BLaER1 (cell line): ENCODE measurements at regions not wholly inside any gene's neighbourhood (a gene's known extent, or its start where the extent isn't known, plus 50 kb on each side); places are given as distances from the start of the nearest gene placed in this dataset.

Source experiments
- H3K27ac ChIP-seq: shearing (Covaris generic); formaldehyde crosslinking; 2 replicates; pipeline ENCODE4 v1.8.1; 2022
- H3K27me3 ChIP-seq: shearing (Covaris generic); formaldehyde crosslinking; 2 replicates; pipeline ENCODE4 v1.8.1; 2022
- H3K36me3 ChIP-seq: shearing (Covaris generic); formaldehyde crosslinking; 2 replicates; pipeline ENCODE4 v1.8.1; 2022
- H3K4me1 ChIP-seq: shearing (Covaris generic); formaldehyde crosslinking; 2 replicates; pipeline ENCODE4 v1.8.1; 2022
- H3K4me2 ChIP-seq: shearing (Covaris generic); formaldehyde crosslinking; 2 replicates; pipeline ENCODE4 v1.8.1; 2022
- H3K4me3 ChIP-seq: shearing (Covaris generic); formaldehyde crosslinking; 2 replicates; pipeline ENCODE4 v1.8.1; 2022
- H3K9ac ChIP-seq: shearing (Covaris generic); formaldehyde crosslinking; 2 replicates; pipeline ENCODE4 v1.8.1; 2022
- H3K9me3 ChIP-seq: shearing (Covaris generic); formaldehyde crosslinking; 2 replicates; pipeline ENCODE4 v1.8.1; 2022
- H4K20me1 ChIP-seq: shearing (Covaris generic); formaldehyde crosslinking; 2 replicates; pipeline ENCODE4 v1.8.1; 2022
- Cebpa-rat ChIP-seq: shearing (Covaris generic); IDR thresholded peaks from 2 replicates; pipeline ENCODE4 v1.8.1; 2022

DNA sequence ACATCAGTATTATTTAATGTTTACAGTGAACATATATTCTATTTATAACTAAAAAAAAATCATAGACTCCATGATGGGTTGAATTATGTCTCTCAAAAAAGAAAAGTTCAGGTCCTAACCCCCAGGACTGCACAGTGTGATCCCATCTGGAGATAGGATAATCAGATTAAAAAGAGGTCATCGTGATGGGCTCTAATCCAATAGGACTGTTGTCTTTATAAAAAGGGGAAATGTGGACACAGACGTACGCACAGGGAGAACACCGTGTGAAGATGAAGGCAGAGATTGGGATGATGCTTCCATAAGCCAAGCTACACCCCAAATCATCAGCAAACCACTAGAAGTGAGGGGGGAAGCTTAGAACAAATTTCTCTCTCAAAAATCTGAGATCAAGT, 221.4 kb downstream of the SNX18 start:
- H3K4me3 ChIP-seq, result no peak overlapping the region
- H3K9ac ChIP-seq, result no peak overlapping the region
- H3K27me3 ChIP-seq, result no peaks in the 10 kb centered on the region
- H3K4me2 ChIP-seq, result no peak overlapping the region
- no peak overlapping the region for H3K27ac ChIP-seq
- H3K36me3 ChIP-seq, result no peaks in the 10 kb centered on the region
- TF ChIP-seq Cebpa-rat, result no peak
- H3K9me3 ChIP-seq, result no peaks in the 10 kb centered on the region
- peaks cover 48% of the 10 kb centered on the region for H3K4me1 ChIP-seq
- no peaks in the 10 kb centered on the region for H4K20me1 ChIP-seq

DNA sequence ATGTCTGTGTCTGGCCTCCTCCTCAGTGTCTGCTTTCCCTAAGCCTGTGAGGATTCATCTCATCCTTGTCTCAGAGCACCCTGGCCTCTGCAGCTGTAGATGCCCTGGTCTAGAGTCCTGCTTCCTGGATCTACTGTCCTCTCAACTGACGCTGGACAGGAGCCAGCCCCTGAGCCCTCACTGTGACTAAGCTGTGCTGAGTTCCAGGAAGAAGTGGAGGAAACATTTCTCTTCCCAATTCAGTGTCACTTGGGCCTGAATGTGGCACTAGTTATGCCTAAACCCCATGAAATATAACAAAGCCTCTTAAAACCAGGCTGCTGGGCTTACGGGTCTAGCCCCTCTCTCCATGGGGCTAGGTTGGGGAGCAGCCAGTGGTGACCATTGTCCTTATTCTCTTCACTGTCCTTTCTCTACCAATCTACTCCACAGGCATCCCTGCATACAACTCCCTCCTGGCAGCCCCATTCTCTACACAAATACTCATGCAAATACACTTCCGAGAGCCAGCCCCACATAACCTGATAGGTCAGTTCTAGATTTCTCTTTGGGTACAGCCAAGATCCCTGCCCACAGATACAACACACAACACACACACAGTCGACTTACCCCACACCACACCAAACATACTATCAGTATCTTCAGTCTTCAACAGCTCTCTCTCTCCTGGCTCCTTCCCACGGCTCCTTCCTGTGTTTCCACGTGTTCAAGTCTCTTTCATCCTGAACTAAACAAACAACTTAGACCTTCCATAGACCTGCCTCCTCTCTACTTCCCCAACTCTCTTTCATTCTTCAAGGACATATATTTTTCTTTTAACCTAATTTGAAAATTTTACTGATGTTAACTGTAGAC, 220.8 kb downstream of the SNX18 start:
- Histone ChIP-seq H3K27me3 (no peaks in the 10 kb centered on the region), H3K27ac (0 out of 2 replicates have a peak overlapping the region, but pooled peaks have one; percentile 5), H3K9me3 (no peaks in the 10 kb centered on the region), H3K4me2 (peak overlapping the region; percentile 22; the same call in 1 of the 2 replicates), H3K4me1 (peaks cover 42% of the 10 kb centered on the region), H3K36me3 (no peaks in the 10 kb centered on the region), H4K20me1 (no peaks in the 10 kb centered on the region), H3K9ac (no peak overlapping the region), H3K4me3 (no peak overlapping the region)
- no peak for TF ChIP-seq Cebpa-rat

DNA sequence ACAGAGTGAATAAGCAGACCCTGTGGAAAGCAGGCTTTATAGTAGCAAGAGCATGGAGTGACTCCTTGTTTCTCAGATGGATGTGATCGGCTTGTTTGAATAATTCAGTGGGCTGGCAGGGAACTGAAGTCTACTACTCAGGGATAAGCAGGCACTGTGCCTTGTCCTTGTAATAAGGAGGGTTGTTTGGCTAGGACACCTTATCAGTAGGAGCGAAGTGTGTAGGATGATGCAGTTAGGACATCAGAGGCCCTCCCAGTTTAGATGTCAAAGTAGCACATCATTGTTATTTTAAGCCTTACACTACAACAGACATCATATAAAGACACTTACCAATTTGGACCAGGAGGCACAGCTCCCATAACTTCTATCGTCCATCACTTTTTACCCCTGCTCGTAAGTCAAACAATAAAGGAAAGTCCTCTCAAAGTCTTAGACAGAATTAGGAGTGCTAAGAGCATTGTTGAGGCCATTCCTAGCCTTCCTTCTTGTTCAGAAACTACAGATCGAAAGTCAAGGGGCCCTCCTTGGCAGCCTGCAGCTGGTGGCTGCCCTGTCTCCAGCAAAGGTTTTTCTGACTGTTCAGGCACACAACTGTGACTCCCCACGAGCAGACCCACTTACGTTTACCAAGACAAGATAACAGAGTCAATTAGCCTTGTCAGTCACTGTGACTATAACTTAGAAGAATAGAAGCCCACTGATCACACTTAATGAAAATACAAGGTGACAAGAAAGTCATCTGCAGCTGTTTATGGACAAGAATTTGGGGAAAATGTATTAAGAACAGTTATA, 218.6 kb downstream of the SNX18 start:
- no peak overlapping the region for H3K4me3 ChIP-seq
- H3K9ac ChIP-seq, result no peak overlapping the region
- H3K4me2 ChIP-seq, result no peak overlapping the region
- H3K4me1 ChIP-seq, result peaks cover 29% of the 10 kb centered on the region
- no peaks in the 10 kb centered on the region for H3K27me3 ChIP-seq
- no peak overlapping the region for H3K27ac ChIP-seq
- no peaks in the 10 kb centered on the region for H4K20me1 ChIP-seq
- H3K36me3 ChIP-seq, result no peaks in the 10 kb centered on the region
- H3K9me3 ChIP-seq, result no peaks in the 10 kb centered on the region
- TF ChIP-seq Cebpa-rat, result no peak

DNA sequence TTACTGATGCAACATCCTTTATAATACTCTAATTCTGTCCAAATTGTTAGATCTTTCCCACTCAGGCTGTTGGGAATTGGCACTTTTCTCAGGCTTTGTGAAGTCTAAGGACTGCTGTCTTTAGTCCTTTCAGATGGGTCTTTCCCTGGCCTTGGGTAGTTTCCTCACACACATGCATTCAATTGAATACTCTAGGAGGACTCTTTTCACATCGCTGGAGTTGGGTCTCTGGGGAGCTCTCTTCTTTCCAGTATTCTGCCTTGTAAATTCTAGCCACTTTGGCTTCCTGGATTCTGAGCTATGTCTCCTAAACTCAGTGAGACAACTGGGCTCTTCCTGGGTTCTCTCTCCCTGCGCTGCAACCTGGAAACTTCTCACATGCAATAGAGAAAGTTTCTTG, 215.5 kb downstream of the SNX18 start:
- H3K4me2 ChIP-seq, result no peak overlapping the region
- H3K9me3 ChIP-seq, result no peaks in the 10 kb centered on the region
- no peak overlapping the region for H3K9ac ChIP-seq
- no peak overlapping the region for H3K27ac ChIP-seq
- no peaks in the 10 kb centered on the region for H4K20me1 ChIP-seq
- no peaks in the 10 kb centered on the region for H3K36me3 ChIP-seq
- no peak for TF ChIP-seq Cebpa-rat
- H3K27me3 ChIP-seq, result no peaks in the 10 kb centered on the region
- H3K4me1 ChIP-seq, result peaks cover 4% of the 10 kb centered on the region; the same call in 1 of the 2 replicates
- no peak overlapping the region for H3K4me3 ChIP-seq

DNA sequence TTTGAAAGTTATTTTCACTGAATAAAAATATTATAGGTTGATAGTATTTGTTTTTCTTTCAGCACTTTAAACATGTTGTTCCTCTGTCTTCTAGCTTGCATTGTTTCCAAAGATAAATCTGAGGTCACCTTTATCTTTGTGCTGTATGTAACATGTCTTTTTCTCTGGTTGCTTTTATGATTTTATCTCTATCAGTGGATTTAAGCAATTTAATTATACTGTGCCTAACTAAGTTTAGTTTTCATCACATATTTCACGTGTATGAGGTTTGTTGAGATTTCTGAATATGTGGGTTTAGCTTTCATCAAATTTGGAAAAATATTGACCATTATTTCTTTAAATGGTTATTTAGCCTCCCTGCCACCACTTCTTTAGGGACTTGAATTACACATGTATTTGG, 214.5 kb downstream of the SNX18 start:
- Histone ChIP-seq H3K9me3 (no peaks in the 10 kb centered on the region), H3K4me1 (no peaks in the 10 kb centered on the region), H3K9ac (no peak overlapping the region), H3K4me2 (no peak overlapping the region), H3K27me3 (no peaks in the 10 kb centered on the region), H3K27ac (no peak overlapping the region), H3K36me3 (no peaks in the 10 kb centered on the region), H3K4me3 (no peak overlapping the region), H4K20me1 (no peaks in the 10 kb centered on the region)
- no peak for TF ChIP-seq Cebpa-rat

DNA sequence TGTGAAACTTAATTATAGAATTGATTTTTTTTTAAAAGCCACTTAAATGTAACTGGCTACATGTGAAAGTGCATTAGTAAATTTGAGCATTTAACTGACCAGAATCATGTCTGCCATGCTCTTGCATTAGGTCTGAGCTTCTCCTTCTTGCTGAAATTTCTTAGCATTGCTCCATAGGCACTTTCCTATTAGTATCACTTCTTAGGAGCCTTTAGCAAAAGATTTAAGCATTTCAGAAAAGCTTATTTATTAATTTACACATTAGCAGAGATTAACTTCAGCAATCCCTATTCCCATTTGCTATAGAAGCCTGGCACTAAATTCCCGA, 211.0 kb downstream of the SNX18 start:
- no peaks in the 10 kb centered on the region for H3K4me1 ChIP-seq
- no peaks in the 10 kb centered on the region for H3K9me3 ChIP-seq
- no peak for TF ChIP-seq Cebpa-rat
- no peak overlapping the region for H3K4me3 ChIP-seq
- no peak overlapping the region for H3K4me2 ChIP-seq
- no peaks in the 10 kb centered on the region for H3K27me3 ChIP-seq
- no peaks in the 10 kb centered on the region for H4K20me1 ChIP-seq
- no peak overlapping the region for H3K9ac ChIP-seq
- no peak overlapping the region for H3K27ac ChIP-seq
- H3K36me3 ChIP-seq, result no peaks in the 10 kb centered on the region

DNA sequence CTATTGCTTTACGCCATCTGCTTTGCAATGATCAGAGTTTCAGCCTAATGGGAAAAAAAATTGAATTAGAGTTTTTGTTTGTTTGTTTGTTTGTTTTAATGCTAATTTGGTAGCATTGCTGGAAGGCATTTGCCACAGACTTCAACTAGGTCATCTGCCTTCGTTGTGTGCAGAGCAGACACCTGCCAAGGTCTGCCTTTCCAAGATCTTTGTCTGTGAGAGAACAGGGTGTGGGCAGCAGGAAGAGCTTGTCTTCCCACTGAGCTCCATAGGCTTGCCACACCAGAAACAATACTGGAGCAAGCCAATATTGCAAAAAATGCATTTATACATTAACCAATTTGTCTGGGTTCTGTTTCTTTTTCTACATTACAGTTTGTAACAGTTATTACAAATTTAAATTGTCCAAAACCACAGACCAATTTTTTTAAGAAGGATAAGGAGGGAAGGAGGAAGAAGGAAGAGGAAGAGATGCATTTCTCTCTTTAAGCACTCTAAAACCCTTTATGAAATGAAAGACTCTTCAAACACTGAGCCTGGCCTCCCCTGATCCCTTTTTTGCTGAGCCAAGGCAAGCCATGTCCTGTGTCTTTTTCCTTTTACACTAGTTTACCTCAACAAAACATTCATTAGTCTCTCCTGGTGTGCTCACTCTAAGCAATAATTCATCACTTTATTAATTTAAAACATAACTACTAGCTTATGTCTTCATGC, 210.5 kb downstream of the SNX18 start:
- H3K4me1 ChIP-seq, result no peaks in the 10 kb centered on the region
- no peak overlapping the region for H3K9ac ChIP-seq
- no peak overlapping the region for H3K4me2 ChIP-seq
- no peaks in the 10 kb centered on the region for H3K27me3 ChIP-seq
- TF ChIP-seq Cebpa-rat, result no peak
- no peak overlapping the region for H3K4me3 ChIP-seq
- no peaks in the 10 kb centered on the region for H3K9me3 ChIP-seq
- H3K27ac ChIP-seq, result no peak overlapping the region
- H3K36me3 ChIP-seq, result no peaks in the 10 kb centered on the region
- no peaks in the 10 kb centered on the region for H4K20me1 ChIP-seq

DNA sequence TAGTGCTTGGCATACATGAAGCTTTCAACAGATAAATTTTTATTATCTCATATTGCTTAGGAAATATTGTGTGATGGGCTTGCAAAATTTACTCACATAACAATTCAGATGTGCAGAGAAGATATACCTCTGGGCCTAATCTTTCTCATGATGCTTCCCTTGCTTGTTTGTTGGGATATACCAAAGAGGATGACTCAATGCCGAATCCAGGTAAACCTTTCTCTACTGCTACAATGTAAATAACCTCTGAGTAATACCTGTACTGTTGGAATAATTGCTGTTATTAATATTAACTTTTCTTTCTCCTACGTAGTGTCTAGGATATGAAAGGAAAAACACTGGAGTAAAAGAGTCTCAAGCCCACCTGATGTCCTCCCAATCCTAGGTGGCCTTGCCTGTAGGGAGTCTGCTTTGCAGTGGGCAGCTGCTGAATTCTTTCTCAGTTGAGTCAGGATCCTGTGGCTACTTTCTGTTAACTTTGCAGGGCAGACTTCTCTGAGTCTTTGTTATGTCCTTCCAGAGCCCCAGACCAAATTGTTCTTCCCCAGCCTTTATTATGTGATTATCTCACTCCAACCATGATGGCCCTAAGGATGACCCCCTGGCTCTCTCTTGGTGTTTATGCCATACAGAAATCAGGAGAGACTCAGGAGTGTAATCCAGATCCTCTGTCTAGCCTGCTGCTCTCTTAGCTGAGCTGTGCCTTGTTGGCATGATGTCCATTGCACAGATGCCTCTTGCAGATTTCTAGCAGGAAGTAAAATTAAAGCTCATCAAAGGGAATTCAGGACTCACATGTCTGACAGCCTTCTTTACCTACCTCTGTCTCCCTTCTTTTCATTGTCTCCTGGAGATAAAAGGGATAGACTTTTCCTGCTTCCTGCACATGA, 208.1 kb downstream of the SNX18 start:
- H3K9me3 ChIP-seq, result peaks cover 2% of the 10 kb centered on the region; the same call in 1 of the 2 replicates
- H3K4me1 ChIP-seq, result no peaks in the 10 kb centered on the region
- no peak overlapping the region for H3K9ac ChIP-seq
- no peak overlapping the region for H3K4me3 ChIP-seq
- no peak for TF ChIP-seq Cebpa-rat
- no peaks in the 10 kb centered on the region for H3K36me3 ChIP-seq
- H4K20me1 ChIP-seq, result no peaks in the 10 kb centered on the region
- H3K4me2 ChIP-seq, result no peak overlapping the region
- no peaks in the 10 kb centered on the region for H3K27me3 ChIP-seq
- H3K27ac ChIP-seq, result no peak overlapping the region

DNA sequence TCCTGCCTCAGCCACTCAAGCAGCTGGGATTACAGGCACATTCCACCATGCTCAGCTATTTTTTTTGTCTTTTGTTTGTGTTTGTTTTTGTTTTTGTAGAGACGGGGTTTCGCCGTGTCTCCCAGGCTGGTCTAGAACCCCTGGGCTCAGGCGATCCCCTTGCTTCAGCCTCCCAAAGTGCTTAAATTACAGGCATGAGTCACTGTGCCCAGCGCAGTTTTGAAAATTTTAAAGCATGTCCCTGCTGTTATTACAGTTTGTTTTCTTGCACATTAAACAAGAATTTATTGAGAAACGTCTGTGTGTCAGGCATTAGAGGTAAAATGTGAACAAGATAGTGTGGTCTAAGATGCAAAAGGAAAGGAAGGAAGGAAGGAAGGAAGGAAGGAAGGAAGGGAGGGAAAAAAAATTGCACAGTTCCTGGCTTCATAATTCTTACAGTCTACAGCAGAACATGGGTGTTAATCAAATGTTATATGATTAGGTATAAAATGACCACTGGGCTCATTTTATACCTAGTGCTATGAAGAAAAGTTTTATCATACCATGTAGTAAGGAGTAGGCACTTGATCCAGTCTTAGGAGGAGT, 205.4 kb downstream of the SNX18 start:
- no peak for TF ChIP-seq Cebpa-rat

More for the DNA sequence above, 205.4 kb downstream of the SNX18 start:
- peaks cover 22% of the 10 kb centered on the region for H3K4me1 ChIP-seq
- no peak overlapping the region for H3K4me2 ChIP-seq
- no peak overlapping the region for H3K27ac ChIP-seq
- H3K27me3 ChIP-seq, result no peaks in the 10 kb centered on the region
- no peak overlapping the region for H3K4me3 ChIP-seq
- H3K9ac ChIP-seq, result no peak overlapping the region
- peaks cover 4% of the 10 kb centered on the region; the same call in 1 of the 2 replicates for H3K9me3 ChIP-seq
- H4K20me1 ChIP-seq, result no peaks in the 10 kb centered on the region
- no peaks in the 10 kb centered on the region for H3K36me3 ChIP-seq
